GM23338 (cell line): ENCODE measurements at regions not wholly inside any gene's neighbourhood (a gene's known extent, or its start where the extent isn't known, plus 50 kb on each side); places are given as distances from the start of the nearest gene placed in this dataset.

Source experiments
- ATAC-seq: fragments of 200-7000 bp; cut with Tn5 transposase; 3 replicates; pipeline ENCODE4 v1.9.1; 2020
- DNase-seq: peaks from one replicate; pipeline ENCODE4 v3.0.0-alpha.2; 2015; ENCODE audit warnings: low spot score
- H2AFZ ChIP-seq: fragments of 200-600 bp; sonication (generic); 2 replicates; pipeline ENCODE4 v1.8.0; 2016; ENCODE audit warnings: antibody characterized with exemption, mild to moderate bottlenecking, moderate library complexity
- H3F3A ChIP-seq: fragments of 200-600 bp; sonication (generic); replicated peaks from 2 replicates; pipeline ENCODE4 v1.8.0; 2017; ENCODE audit warnings: antibody characterized with exemption, mixed run types, low read depth
- H3K27ac ChIP-seq: fragments of 200-600 bp; sonication (generic); 2 replicates; pipeline ENCODE4 v1.6.1; 2016; ENCODE audit warnings: low read depth
- H3K27me3 ChIP-seq: fragments of 200-600 bp; sonication (generic); 2 replicates; pipeline ENCODE4 v1.8.0; 2016; ENCODE audit warnings: mild to moderate bottlenecking, mixed run types, moderate library complexity; ENCODE audit not compliant: insufficient read depth
- H3K36me3 ChIP-seq: fragments of 200-600 bp; sonication (generic); 2 replicates; pipeline ENCODE4 v1.8.0; 2016; ENCODE audit warnings: mild to moderate bottlenecking; ENCODE audit not compliant: insufficient read depth
- H3K4me1 ChIP-seq: fragments of 200-600 bp; sonication (generic); 2 replicates; pipeline ENCODE4 v1.8.0; 2016; ENCODE audit warnings: mild to moderate bottlenecking, moderate library complexity; ENCODE audit not compliant: insufficient read depth
- H3K4me2 ChIP-seq: fragments of 200-600 bp; sonication (generic); 2 replicates; pipeline ENCODE4 v1.7.1; 2017; ENCODE audit warnings: mixed run types
- H3K4me3 ChIP-seq: fragments of 200-600 bp; sonication (generic); 2 replicates; pipeline ENCODE4 v1.6.1; 2016; ENCODE audit warnings: mixed run types
- H3K79me2 ChIP-seq: fragments of 200-600 bp; sonication (generic); replicated peaks from 2 replicates; pipeline ENCODE4 v1.8.0; 2017; ENCODE audit warnings: mild to moderate bottlenecking; ENCODE audit not compliant: insufficient read depth
- H3K9me2 ChIP-seq: fragments of 200-600 bp; sonication (generic); 2 replicates; pipeline ENCODE4 v1.8.0; 2017; ENCODE audit not compliant: insufficient read depth
- H4K20me1 ChIP-seq: fragments of 200-600 bp; sonication (generic); replicated peaks from 2 replicates; pipeline ENCODE4 v1.8.0; 2017; ENCODE audit warnings: mild to moderate bottlenecking; ENCODE audit not compliant: insufficient read depth
- H3K27ac Mint-ChIP-seq: 2 replicates; pipeline ENCODE4 v1.8.0; 2020; ENCODE audit warnings: inconsistent platforms, mild to moderate bottlenecking, moderate library complexity, mixed read lengths
- H3K27me3 Mint-ChIP-seq: 3 replicates; pipeline ENCODE4 v1.8.0; 2022; ENCODE audit warnings: low read depth, mild to moderate bottlenecking, moderate library complexity, mixed read lengths, inconsistent platforms; ENCODE audit not compliant: insufficient read depth, poor library complexity
- H3K36me3 Mint-ChIP-seq: 3 replicates; pipeline ENCODE4 v1.8.0; 2021; ENCODE audit warnings: low read depth, mild to moderate bottlenecking, inconsistent platforms, moderate library complexity, mixed read lengths
- H3K4me1 Mint-ChIP-seq: 3 replicates; pipeline ENCODE4 v1.8.0; 2020; ENCODE audit warnings: mild to moderate bottlenecking, inconsistent platforms, mixed read lengths
- H3K4me3 Mint-ChIP-seq: 3 replicates; pipeline ENCODE4 v1.8.0; 2021; ENCODE audit warnings: moderate library complexity, mild to moderate bottlenecking, inconsistent platforms, mixed read lengths
- H3K9me3 Mint-ChIP-seq: 3 replicates; pipeline ENCODE4 v1.8.0; 2020; ENCODE audit warnings: moderate library complexity, mild to moderate bottlenecking, inconsistent platforms, mixed read lengths
- EZH2phosphoT487 ChIP-seq: fragments of 200-600 bp; sonication (generic); IDR thresholded peaks from one replicate; pipeline ENCODE4 v1.8.1; 2018; ENCODE audit warnings: antibody characterized with exemption; ENCODE audit not compliant: unreplicated experiment
- JUNB ChIP-seq: IDR thresholded peaks from one replicate; pipeline ENCODE4 v1.6.1; 2016; ENCODE audit warnings: antibody characterized with exemption; ENCODE audit not compliant: unreplicated experiment
- POLR2AphosphoS5 ChIP-seq: IDR thresholded peaks from 2 replicates; pipeline ENCODE4 v1.6.1; 2016; ENCODE audit warnings: antibody characterized with exemption, low read depth
- ZNF331 ChIP-seq: fragments of 250-450 bp; sonication (Bioruptor Pico); IDR thresholded peaks from 2 replicates; pipeline ENCODE4 v1.5.0; 2020; ENCODE audit warnings: low read depth, mild to moderate bottlenecking, moderate library complexity
- TF ChIP-seq, protein P1 (sequence below): IDR thresholded peaks from one replicate; pipeline ENCODE4 v1.6.1; 2018; ENCODE audit warnings: antibody characterized with exemption; ENCODE audit not compliant: unreplicated experiment
- TF ChIP-seq, protein P2 (sequence below): fragments of 250-450 bp; sonication (Bioruptor Pico); IDR thresholded peaks from 2 replicates; pipeline ENCODE4 v1.5.0; 2020; ENCODE audit warnings: mild to moderate bottlenecking, moderate library complexity
- TF ChIP-seq, protein P3 (sequence below), 2 experiments: fragments of 200-600 bp in 1 of 2; sonication (generic) in 1 of 2; conservative IDR thresholded peaks; 2 replicates each; pipeline versions ENCODE4 v1.5.1 to v1.6.1; 2016 to 2017; ENCODE audit warnings: antibody characterized with exemption in 2 of 2, low read depth in 2 of 2, mild to moderate bottlenecking in 2 of 2, moderate library complexity in 1 of 2
- TF ChIP-seq, protein P4 (sequence below): IDR thresholded peaks from 2 replicates; pipeline ENCODE4 v1.6.1; 2016; ENCODE audit warnings: antibody characterized with exemption

DNA sequence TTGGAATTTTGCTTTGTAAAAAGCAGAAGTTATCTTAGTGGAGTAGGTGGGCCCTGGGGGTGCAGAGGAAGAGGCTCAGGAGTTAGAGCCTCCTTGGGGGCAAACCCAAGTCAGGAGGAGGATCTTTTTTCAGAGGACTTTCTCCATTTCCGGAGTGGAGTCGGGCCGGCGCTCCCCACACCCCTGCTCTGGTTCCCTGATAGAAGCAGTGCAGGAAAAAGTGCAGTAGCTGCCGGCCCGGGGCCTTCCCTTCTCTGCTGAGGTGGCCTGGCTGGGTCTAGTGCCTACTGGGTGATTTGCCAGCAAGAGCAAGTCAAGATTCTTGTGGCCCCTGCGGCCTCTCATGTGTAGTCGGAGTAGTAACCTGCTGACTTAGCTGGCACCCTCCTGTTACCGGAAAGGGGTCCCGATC lies 124.2 kb upstream of the HS6ST1 start:
- Mint-ChIP-seq H3K4me1 (peaks cover 23% of the 10 kb centered on the region), H3K27ac (peak overlapping the region; percentile 88), H3K36me3 (no peaks in the 10 kb centered on the region), H3K4me3 (peak overlapping the region; percentile 23; the same call in 1 of the 3 replicates), H3K27me3 (peaks cover 16% of the 10 kb centered on the region), H3K9me3 (no peaks in the 10 kb centered on the region)
- Histone ChIP-seq H3K4me3 (no peak overlapping the region), H3K27me3 (no peaks in the 10 kb centered on the region), H3K4me2 (peak overlapping the region; percentile 60), H3K79me2 (no peaks in the 10 kb centered on the region), H3K36me3 (no peaks in the 10 kb centered on the region), H3K4me1 (peaks cover 21% of the 10 kb centered on the region), H3K9me2 (no peaks in the 10 kb centered on the region), H3K27ac (0 out of 2 replicates have a peak overlapping the region, but pooled peaks have one; percentile 55), H3F3A (no peaks in the 10 kb centered on the region), H2AFZ (peak overlapping the region; percentile 26), H4K20me1 (no peaks in the 10 kb centered on the region)
- ATAC-seq: peak; percentile 81
- DNase-seq: peak; percentile 58
- TF ChIP-seq JUNB: no peak
- TF ChIP-seq, protein P1, sequence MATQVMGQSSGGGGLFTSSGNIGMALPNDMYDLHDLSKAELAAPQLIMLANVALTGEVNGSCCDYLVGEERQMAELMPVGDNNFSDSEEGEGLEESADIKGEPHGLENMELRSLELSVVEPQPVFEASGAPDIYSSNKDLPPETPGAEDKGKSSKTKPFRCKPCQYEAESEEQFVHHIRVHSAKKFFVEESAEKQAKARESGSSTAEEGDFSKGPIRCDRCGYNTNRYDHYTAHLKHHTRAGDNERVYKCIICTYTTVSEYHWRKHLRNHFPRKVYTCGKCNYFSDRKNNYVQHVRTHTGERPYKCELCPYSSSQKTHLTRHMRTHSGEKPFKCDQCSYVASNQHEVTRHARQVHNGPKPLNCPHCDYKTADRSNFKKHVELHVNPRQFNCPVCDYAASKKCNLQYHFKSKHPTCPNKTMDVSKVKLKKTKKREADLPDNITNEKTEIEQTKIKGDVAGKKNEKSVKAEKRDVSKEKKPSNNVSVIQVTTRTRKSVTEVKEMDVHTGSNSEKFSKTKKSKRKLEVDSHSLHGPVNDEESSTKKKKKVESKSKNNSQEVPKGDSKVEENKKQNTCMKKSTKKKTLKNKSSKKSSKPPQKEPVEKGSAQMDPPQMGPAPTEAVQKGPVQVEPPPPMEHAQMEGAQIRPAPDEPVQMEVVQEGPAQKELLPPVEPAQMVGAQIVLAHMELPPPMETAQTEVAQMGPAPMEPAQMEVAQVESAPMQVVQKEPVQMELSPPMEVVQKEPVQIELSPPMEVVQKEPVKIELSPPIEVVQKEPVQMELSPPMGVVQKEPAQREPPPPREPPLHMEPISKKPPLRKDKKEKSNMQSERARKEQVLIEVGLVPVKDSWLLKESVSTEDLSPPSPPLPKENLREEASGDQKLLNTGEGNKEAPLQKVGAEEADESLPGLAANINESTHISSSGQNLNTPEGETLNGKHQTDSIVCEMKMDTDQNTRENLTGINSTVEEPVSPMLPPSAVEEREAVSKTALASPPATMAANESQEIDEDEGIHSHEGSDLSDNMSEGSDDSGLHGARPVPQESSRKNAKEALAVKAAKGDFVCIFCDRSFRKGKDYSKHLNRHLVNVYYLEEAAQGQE: no peak

DNA sequence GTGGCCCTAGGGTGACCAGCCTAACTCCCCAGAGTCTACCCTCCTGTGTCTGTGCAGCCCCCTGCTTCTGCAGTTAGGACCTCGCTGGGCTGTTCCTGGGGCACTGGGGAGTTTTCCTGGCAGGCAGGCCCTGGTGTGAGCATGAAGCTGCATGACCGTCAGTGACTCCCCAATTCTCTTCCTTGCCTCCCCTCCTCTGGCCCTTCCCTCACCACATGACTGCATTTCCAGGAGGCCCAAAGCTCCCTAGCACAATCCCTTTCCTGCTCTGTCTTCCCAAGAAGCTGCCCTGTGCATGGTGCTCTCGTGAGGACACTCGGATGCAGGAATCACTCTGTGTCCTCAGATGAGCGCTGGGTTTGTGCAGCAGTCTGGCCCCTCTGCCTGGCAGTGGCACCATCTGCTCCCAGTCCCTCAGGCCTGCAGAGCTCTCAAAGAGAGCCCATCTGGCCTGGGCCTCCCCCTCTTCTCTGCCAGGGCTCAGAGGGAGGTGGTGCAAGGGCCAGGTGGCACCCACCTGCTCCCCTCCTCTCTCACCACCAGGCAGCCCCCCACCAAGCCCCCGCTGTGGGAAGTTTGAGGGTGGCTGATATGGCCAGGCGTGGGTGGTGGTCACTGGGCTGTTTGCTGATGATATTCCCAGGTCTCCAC lies 125.6 kb upstream of the HS6ST1 start:
- Histone ChIP-seq H4K20me1 (no peaks in the 10 kb centered on the region), H3K9me2 (no peaks in the 10 kb centered on the region), H3K79me2 (no peaks in the 10 kb centered on the region), H3K27me3 (no peaks in the 10 kb centered on the region), H3K27ac (no peak overlapping the region), H3F3A (no peaks in the 10 kb centered on the region), H3K4me3 (no peak overlapping the region), H3K4me1 (peaks cover 21% of the 10 kb centered on the region), H3K36me3 (no peaks in the 10 kb centered on the region), H3K4me2 (no peak overlapping the region), H2AFZ (no peak overlapping the region)
- peaks cover 16% of the 10 kb centered on the region for H3K27me3 Mint-ChIP-seq
- no peaks in the 10 kb centered on the region for H3K36me3 Mint-ChIP-seq
- DNase-seq: no peak
- no peaks in the 10 kb centered on the region for H3K9me3 Mint-ChIP-seq
- ATAC-seq: no peak
- H3K27ac Mint-ChIP-seq: no peak overlapping the region
- peaks cover 23% of the 10 kb centered on the region for H3K4me1 Mint-ChIP-seq
- H3K4me3 Mint-ChIP-seq: no peak overlapping the region
- TF ChIP-seq, protein P2, sequence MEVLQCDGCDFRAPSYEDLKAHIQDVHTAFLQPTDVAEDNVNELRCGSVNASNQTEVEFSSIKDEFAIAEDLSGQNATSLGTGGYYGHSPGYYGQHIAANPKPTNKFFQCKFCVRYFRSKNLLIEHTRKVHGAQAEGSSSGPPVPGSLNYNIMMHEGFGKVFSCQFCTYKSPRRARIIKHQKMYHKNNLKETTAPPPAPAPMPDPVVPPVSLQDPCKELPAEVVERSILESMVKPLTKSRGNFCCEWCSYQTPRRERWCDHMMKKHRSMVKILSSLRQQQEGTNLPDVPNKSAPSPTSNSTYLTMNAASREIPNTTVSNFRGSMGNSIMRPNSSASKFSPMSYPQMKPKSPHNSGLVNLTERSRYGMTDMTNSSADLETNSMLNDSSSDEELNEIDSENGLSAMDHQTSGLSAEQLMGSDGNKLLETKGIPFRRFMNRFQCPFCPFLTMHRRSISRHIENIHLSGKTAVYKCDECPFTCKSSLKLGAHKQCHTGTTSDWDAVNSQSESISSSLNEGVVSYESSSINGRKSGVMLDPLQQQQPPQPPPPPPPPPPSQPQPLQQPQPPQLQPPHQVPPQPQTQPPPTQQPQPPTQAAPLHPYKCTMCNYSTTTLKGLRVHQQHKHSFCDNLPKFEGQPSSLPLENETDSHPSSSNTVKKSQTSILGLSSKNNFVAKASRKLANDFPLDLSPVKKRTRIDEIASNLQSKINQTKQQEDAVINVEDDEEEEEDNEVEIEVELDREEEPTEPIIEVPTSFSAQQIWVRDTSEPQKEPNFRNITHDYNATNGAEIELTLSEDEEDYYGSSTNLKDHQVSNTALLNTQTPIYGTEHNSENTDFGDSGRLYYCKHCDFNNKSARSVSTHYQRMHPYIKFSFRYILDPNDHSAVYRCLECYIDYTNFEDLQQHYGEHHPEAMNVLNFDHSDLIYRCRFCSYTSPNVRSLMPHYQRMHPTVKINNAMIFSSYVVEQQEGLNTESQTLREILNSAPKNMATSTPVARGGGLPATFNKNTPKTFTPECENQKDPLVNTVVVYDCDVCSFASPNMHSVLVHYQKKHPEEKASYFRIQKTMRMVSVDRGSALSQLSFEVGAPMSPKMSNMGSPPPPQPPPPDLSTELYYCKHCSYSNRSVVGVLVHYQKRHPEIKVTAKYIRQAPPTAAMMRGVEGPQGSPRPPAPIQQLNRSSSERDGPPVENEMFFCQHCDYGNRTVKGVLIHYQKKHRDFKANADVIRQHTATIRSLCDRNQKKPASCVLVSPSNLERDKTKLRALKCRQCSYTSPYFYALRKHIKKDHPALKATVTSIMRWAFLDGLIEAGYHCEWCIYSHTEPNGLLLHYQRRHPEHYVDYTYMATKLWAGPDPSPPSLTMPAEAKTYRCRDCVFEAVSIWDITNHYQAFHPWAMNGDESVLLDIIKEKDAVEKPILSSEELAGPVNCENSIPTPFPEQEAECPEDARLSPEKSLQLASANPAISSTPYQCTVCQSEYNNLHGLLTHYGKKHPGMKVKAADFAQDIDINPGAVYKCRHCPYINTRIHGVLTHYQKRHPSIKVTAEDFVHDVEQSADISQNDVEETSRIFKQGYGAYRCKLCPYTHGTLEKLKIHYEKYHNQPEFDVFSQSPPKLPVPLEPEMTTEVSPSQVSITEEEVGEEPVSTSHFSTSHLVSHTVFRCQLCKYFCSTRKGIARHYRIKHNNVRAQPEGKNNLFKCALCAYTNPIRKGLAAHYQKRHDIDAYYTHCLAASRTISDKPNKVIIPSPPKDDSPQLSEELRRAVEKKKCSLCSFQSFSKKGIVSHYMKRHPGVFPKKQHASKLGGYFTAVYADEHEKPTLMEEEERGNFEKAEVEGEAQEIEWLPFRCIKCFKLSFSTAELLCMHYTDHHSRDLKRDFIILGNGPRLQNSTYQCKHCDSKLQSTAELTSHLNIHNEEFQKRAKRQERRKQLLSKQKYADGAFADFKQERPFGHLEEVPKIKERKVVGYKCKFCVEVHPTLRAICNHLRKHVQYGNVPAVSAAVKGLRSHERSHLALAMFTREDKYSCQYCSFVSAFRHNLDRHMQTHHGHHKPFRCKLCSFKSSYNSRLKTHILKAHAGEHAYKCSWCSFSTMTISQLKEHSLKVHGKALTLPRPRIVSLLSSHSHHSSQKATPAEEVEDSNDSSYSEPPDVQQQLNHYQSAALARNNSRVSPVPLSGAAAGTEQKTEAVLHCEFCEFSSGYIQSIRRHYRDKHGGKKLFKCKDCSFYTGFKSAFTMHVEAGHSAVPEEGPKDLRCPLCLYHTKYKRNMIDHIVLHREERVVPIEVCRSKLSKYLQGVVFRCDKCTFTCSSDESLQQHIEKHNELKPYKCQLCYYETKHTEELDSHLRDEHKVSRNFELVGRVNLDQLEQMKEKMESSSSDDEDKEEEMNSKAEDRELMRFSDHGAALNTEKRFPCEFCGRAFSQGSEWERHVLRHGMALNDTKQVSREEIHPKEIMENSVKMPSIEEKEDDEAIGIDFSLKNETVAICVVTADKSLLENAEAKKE (CRISPR knock-in tag): no peak
- no peak for TF ChIP-seq ZNF331 (CRISPR knock-in tag)
- TF ChIP-seq POLR2AphosphoS5: no peak
- TF ChIP-seq, protein P3, sequence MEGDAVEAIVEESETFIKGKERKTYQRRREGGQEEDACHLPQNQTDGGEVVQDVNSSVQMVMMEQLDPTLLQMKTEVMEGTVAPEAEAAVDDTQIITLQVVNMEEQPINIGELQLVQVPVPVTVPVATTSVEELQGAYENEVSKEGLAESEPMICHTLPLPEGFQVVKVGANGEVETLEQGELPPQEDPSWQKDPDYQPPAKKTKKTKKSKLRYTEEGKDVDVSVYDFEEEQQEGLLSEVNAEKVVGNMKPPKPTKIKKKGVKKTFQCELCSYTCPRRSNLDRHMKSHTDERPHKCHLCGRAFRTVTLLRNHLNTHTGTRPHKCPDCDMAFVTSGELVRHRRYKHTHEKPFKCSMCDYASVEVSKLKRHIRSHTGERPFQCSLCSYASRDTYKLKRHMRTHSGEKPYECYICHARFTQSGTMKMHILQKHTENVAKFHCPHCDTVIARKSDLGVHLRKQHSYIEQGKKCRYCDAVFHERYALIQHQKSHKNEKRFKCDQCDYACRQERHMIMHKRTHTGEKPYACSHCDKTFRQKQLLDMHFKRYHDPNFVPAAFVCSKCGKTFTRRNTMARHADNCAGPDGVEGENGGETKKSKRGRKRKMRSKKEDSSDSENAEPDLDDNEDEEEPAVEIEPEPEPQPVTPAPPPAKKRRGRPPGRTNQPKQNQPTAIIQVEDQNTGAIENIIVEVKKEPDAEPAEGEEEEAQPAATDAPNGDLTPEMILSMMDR (conservative IDR thresholded peaks at IDR 0.05; ENCODE audit: low read depth in 2 of 2): no peak
- TF ChIP-seq EZH2phosphoT487: no peak
- TF ChIP-seq JUNB: no peak
- TF ChIP-seq, protein P4, sequence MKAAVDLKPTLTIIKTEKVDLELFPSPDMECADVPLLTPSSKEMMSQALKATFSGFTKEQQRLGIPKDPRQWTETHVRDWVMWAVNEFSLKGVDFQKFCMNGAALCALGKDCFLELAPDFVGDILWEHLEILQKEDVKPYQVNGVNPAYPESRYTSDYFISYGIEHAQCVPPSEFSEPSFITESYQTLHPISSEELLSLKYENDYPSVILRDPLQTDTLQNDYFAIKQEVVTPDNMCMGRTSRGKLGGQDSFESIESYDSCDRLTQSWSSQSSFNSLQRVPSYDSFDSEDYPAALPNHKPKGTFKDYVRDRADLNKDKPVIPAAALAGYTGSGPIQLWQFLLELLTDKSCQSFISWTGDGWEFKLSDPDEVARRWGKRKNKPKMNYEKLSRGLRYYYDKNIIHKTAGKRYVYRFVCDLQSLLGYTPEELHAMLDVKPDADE: no peak
